PC-3 (cell line): ENCODE measurements at regions not wholly inside any gene's neighbourhood (a gene's known extent, or its start where the extent isn't known, plus 50 kb on each side); places are given as distances from the start of the nearest gene placed in this dataset.

Experiments
- EZH2 ChIP-seq: fragments of 300-600 bp; sonication (generic); IDR thresholded peaks from one replicate; pipeline ENCODE4 v1.6.1; 2017; ENCODE audit warnings: antibody characterized with exemption, mild to moderate bottlenecking, low read length; ENCODE audit not compliant: unreplicated experiment
- EZH2phosphoT487 ChIP-seq: fragments of 300-600 bp; sonication (generic); IDR thresholded peaks from 2 replicates; pipeline ENCODE4 v1.6.1; 2018; ENCODE audit warnings: mild to moderate bottlenecking, antibody characterized with exemption, low read length, borderline replicate concordance
- TF ChIP-seq, protein P1 (sequence below): fragments of 300-600 bp; sonication (generic); conservative IDR thresholded peaks from 2 replicates; pipeline ENCODE4 v1.5.1; 2017; ENCODE audit warnings: antibody characterized with exemption, low read depth, mild to moderate bottlenecking, low read length

DNA sequence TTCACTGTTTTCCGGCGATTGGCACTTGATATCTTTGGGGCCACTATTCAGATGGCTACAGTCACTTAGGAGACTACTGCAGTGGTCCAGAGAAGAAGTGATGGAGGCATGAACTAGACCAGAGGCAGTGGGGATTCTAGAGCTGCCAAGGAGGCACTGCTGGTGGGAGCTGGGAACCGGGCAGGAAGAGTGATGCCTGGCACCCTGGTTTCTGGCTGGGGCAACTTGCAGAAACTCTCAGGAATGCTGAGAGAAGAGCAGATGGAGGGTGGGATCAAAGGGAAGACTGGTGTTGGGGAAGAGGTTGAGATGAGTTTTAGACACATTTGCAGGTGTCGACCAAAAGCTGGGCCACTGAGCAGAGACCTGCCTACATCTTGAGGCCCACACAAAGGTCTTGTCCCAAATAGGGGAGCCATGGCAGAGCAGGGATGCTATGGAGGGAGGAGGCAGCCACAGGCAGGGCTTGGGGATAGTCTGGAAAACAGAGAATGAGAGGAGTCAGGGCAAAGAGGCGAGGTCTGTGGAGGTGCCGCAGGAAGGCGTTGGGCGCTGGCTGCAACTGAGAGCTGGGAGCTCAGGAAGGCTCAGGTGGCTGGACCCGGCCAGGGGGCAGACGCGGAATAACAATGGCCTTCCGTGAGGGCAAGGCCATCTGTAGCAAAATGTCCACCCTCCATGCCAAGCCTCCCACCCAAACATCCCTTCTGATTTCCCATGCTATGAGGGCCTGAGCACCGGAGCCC, 118.9 kb downstream of the TOMM20 start:
- TF ChIP-seq, protein P1, sequence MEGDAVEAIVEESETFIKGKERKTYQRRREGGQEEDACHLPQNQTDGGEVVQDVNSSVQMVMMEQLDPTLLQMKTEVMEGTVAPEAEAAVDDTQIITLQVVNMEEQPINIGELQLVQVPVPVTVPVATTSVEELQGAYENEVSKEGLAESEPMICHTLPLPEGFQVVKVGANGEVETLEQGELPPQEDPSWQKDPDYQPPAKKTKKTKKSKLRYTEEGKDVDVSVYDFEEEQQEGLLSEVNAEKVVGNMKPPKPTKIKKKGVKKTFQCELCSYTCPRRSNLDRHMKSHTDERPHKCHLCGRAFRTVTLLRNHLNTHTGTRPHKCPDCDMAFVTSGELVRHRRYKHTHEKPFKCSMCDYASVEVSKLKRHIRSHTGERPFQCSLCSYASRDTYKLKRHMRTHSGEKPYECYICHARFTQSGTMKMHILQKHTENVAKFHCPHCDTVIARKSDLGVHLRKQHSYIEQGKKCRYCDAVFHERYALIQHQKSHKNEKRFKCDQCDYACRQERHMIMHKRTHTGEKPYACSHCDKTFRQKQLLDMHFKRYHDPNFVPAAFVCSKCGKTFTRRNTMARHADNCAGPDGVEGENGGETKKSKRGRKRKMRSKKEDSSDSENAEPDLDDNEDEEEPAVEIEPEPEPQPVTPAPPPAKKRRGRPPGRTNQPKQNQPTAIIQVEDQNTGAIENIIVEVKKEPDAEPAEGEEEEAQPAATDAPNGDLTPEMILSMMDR: no peak
- TF ChIP-seq EZH2: no peak
- no peak for TF ChIP-seq EZH2phosphoT487
